GM18951 (cell line): ENCODE measurements at regions not wholly inside any gene's neighbourhood (a gene's known extent, or its start where the extent isn't known, plus 50 kb on each side); places are given as distances from the start of the nearest gene placed in this dataset.

Source experiments
- POLR2A ChIP-seq: IDR thresholded peaks from 4 replicates; pipeline ENCODE4 v1.6.1; 2011; ENCODE audit warnings: mild to moderate bottlenecking; ENCODE audit not compliant: insufficient read length, insufficient read depth; ENCODE audit errors: extremely low read depth
- in situ Hi-C: fragments of 300-500 bp; cut with MboI; formaldehyde crosslinking; loops from one replicate; pipeline ENCODE4 v1.12.0; 2022; ENCODE audit warnings: low sequenced_read_pairs, mixed read lengths, inconsistent platforms; ENCODE audit not compliant: unreplicated experiment

GRCh38 chr2:41698678-41699422 lies 349.0 kb upstream of the PKDCC start:
- no peak for TF ChIP-seq POLR2A
- in situ Hi-C loops, result no loop called here

- TF ChIP-seq POLR2A, result no peak
- in situ Hi-C loops, result no loop called here
These were observed 346.6 kb upstream of the PKDCC start for GRCh38 chr2:41701231-41701630.

GRCh38 chr2:41703123-41703522 lies 344.7 kb upstream of the PKDCC start:
- in situ Hi-C loops, result no loop called here
- no peak for TF ChIP-seq POLR2A

- TF ChIP-seq POLR2A, result no peak
- in situ Hi-C loops, result no loop called here
These were observed 342.2 kb upstream of the PKDCC start for GRCh38 chr2:41705634-41706033.

- in situ Hi-C loops, result no loop called here
- no peak for TF ChIP-seq POLR2A
These were observed 341.5 kb upstream of the PKDCC start for GRCh38 chr2:41706286-41706685.

- in situ Hi-C loops, result no loop called here
These were observed 339.9 kb upstream of the PKDCC start for GRCh38 chr2:41707790-41708451.

GRCh38 chr2:41709702-41710599 lies 337.9 kb upstream of the PKDCC start:
- TF ChIP-seq POLR2A, result no peak
- in situ Hi-C loops, result no loop called here

More at GRCh38 chr2:41707790-41708451, 339.9 kb upstream of the PKDCC start:
- TF ChIP-seq POLR2A, result no peak

- TF ChIP-seq POLR2A, result no peak
- in situ Hi-C loops, result no loop called here
These were observed 336.9 kb upstream of the PKDCC start for GRCh38 chr2:41710944-41711343.

- in situ Hi-C loops, result no loop called here
- no peak for TF ChIP-seq POLR2A
These were observed 336.1 kb upstream of the PKDCC start for GRCh38 chr2:41711736-41712135.

- in situ Hi-C loops, result no loop called here
- TF ChIP-seq POLR2A, result no peak
These were observed 331.3 kb upstream of the PKDCC start for GRCh38 chr2:41716497-41716896.

- no peak for TF ChIP-seq POLR2A
- in situ Hi-C loops, result no loop called here
These were observed 330.0 kb upstream of the PKDCC start for GRCh38 chr2:41717839-41718238.

- no peak for TF ChIP-seq POLR2A
- in situ Hi-C loops, result no loop called here
These were observed 329.1 kb upstream of the PKDCC start for GRCh38 chr2:41718705-41719104.

GRCh38 chr2:41719756-41720155 lies 328.1 kb upstream of the PKDCC start:
- no peak for TF ChIP-seq POLR2A
- in situ Hi-C loops, result no loop called here
